Caco-2 (cell line): ENCODE measurements at regions not wholly inside any gene's neighbourhood (a gene's known extent, or its start where the extent isn't known, plus 50 kb on each side); places are given as distances from the start of the nearest gene placed in this dataset.
"Not testable (repeated sequence)": the region's sequence is repeated elsewhere in the genome, so short reads cannot be mapped to it uniquely, and the experiment has no call there.

Experiments
- BruUV-seq: library from RNA; stranded (reverse); fragments of 400-500 nt; replicated peaks from 2 replicates; lab custom pipeline; 2021; lab: Mats Ljungman, UMichigan
- CTCF ChIA-PET: fragments of 300-600 bp; sonication (Branson Sonifier 250); formaldehyde crosslinking; loops from one replicate; lab custom pipeline; 2022; ENCODE audit warnings: antibody characterized with exemption; lab: Charles Lee
- POLR2A ChIA-PET: fragments of 300-600 bp; sonication (Branson Sonifier 250); formaldehyde crosslinking; loops from one replicate; lab custom pipeline; 2022; ENCODE audit warnings: antibody characterized with exemption; lab: Charles Lee
- DNase-seq, 2 experiments: peaks; one replicate each; pipeline versions ENCODE4 v3.0.0 to v3.0.0-alpha.2; 2020 to 2022
- H3K27me3 ChIP-seq: replicated peaks from 2 replicates; pipeline ENCODE4 v1.6.0; 2011; ENCODE audit warnings: low read length; ENCODE audit not compliant: control insufficient read depth, insufficient read depth
- H3K36me3 ChIP-seq: 2 replicates; pipeline ENCODE4 v1.5.1; 2011; ENCODE audit warnings: low read length; ENCODE audit not compliant: control insufficient read depth, insufficient read depth
- H3K4me1 ChIP-seq: fragments of 250-450 bp; sonication (Bioruptor Pico); 2 replicates; pipeline ENCODE4 v1.5.1; 2020; ENCODE audit warnings: mild to moderate bottlenecking
- H3K4me3 ChIP-seq: 2 replicates; pipeline ENCODE4 v1.5.1; 2011; ENCODE audit warnings: low read depth, mild to moderate bottlenecking, control low read depth, low read length
- H3K9me3 ChIP-seq: fragments of 250-450 bp; sonication (Bioruptor Pico); 2 replicates; pipeline ENCODE4 v1.5.1; 2020; ENCODE audit warnings: mild to moderate bottlenecking, moderate library complexity
- H3K27ac Mint-ChIP-seq: one replicate; pipeline ENCODE4 v1.8.0; 2022; ENCODE audit warnings: mixed read lengths; ENCODE audit not compliant: unreplicated experiment
- H3K27me3 Mint-ChIP-seq: one replicate; pipeline ENCODE4 v1.8.0; 2022; ENCODE audit warnings: mixed read lengths; ENCODE audit not compliant: insufficient read depth, unreplicated experiment
- H3K36me3 Mint-ChIP-seq: one replicate; pipeline ENCODE4 v1.8.0; 2022; ENCODE audit warnings: mild to moderate bottlenecking, mixed read lengths; ENCODE audit not compliant: insufficient read depth, unreplicated experiment
- H3K4me1 Mint-ChIP-seq: one replicate; pipeline ENCODE4 v1.8.0; 2022; ENCODE audit warnings: low read depth, mixed read lengths; ENCODE audit not compliant: unreplicated experiment
- H3K4me3 Mint-ChIP-seq: one replicate; pipeline ENCODE4 v1.8.0; 2022; ENCODE audit warnings: mild to moderate bottlenecking, moderate library complexity, mixed read lengths; ENCODE audit not compliant: unreplicated experiment
- H3K9me3 Mint-ChIP-seq: one replicate; pipeline ENCODE4 v1.8.0; 2022; ENCODE audit warnings: mixed read lengths; ENCODE audit not compliant: unreplicated experiment
- intact Hi-C: fragments of 100-400 bp; cut with micrococcal nuclease; formaldehyde crosslinking; loops from one replicate; pipeline ENCODE4 v1.10.0; 2022; ENCODE audit not compliant: unreplicated experiment

DNA sequence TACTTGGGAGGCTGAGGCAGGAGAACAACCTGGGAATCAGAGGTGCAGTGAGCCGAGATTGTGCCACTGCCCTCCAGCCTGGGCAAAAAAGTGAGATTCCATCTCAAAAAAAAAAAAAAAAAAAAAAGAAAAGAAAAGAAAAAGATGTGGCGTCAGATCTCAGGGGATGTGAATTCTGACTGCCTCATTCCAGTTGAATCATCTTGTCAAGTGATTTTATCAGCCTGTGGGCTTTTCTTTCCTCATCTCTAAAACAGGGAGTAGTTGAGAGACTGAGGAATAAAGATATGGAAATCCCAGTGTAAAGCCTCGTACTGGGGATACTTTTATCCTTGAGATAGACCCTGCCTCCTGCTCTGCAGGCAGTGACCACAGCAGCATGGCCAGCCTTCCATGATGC is 65.9 kb downstream of the PPIAL4G start:
- not testable (repeated sequence) for H3K27ac Mint-ChIP-seq, H3K36me3 ChIP-seq, BruUV-seq

DNA sequence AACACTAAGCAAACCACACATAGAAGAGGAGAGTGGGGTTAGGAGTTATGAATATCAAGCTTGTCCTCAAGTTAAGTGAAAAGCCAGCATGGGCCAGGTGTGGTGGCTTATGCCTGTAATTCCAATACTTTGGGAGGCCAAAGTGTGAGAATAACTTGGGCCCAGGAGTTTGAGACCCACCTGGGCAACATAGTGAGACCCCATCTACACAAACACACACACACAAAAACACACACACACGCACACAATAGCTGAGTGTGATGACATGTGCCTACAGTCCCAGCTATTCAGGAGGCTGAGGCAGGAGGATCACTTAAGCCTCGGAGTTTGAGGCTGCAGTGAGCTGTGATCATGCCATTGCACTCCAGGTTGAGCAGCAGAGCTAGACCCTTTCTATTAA is 69.7 kb downstream of the PPIAL4G start:
- DNase-seq, H3K36me3 Mint-ChIP-seq, H3K9me3 ChIP-seq, H3K4me3 ChIP-seq, H3K27ac Mint-ChIP-seq, H3K36me3 ChIP-seq, CTCF ChIA-PET, POLR2A ChIA-PET, H3K4me3 Mint-ChIP-seq, intact Hi-C loops, H3K27me3 ChIP-seq, H3K4me1 Mint-ChIP-seq, H3K4me1 ChIP-seq, H3K27me3 Mint-ChIP-seq, BruUV-seq: not testable (repeated sequence)
- H3K9me3 Mint-ChIP-seq = peaks cover 12% of the 10 kb centered on the region

More for the DNA sequence above, 65.9 kb downstream of the PPIAL4G start:
- DNase-seq, H3K4me3 ChIP-seq, H3K27me3 ChIP-seq, H3K4me1 Mint-ChIP-seq, H3K4me3 Mint-ChIP-seq, intact Hi-C loops, CTCF ChIA-PET, H3K4me1 ChIP-seq, H3K9me3 Mint-ChIP-seq, H3K9me3 ChIP-seq, H3K36me3 Mint-ChIP-seq, H3K27me3 Mint-ChIP-seq, POLR2A ChIA-PET: not testable (repeated sequence)

DNA sequence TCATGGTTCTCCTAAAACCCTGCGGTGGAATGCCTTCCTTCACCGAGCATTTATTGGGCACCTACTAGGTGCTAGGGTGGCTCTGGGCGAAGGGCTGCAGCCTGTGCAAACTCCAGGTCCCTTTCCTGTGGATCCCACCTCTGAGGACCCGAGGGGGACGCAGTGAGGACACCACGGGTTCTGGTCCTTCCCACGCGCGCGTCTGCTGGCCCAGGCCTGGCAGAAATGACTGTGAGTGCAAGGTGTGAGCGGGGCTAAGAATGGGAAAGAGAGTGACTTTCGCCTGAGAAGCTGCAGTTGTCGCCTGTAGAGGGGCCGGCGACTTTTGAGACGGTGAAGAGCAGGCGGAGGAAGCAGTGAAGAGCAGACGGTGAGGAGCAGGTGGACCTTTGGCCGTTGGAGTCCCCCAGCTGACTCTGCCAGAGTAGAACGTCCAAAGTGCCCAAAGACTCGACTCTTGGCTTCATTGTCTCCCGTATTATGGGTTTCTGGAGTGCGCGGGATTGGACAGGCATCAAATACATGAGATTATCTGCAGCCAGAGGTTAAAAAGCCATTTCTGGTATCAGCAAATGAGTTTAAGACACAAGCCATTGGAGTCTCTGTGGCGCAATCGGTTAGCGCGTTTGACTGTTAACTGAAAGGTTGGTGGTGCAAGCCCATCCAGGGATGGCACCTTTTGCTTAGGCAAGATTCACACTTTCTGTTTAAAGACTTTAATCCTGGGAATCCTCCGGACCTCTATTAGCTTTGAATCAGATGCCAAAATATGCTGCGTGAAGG is 78.1 kb downstream of the PPIAL4G start:
- H3K36me3 Mint-ChIP-seq, H3K4me3 ChIP-seq, intact Hi-C loops, BruUV-seq, H3K36me3 ChIP-seq, H3K9me3 Mint-ChIP-seq, CTCF ChIA-PET, POLR2A ChIA-PET, H3K27me3 ChIP-seq, H3K9me3 ChIP-seq, H3K27me3 Mint-ChIP-seq, DNase-seq, H3K4me1 ChIP-seq: not testable (repeated sequence)
- peaks cover 16% of the 10 kb centered on the region for H3K4me1 Mint-ChIP-seq
- H3K27ac Mint-ChIP-seq = peak overlapping the region; percentile 52
- H3K4me3 Mint-ChIP-seq = peak overlapping the region; percentile 10

DNA sequence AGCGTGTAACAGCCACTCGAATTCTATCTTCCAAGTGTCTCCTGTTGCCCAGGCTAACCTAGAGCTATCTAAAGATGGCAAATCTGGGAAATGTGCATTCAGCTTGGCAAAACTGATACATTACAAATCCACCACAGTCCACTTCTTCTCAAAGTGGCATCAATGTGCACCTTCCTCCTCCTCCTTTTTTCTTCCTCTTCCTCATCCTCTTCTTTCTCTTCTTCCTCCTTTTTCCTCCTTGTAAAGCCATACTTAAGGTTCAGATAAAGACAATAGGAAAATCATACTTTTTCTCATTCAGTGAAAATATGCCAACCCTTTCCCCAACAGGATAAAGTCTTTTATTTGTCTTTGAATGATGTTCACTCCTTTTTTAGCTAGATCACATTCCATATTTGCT is 79.2 kb downstream of the PPIAL4G start:
- CTCF ChIA-PET, BruUV-seq: not testable (repeated sequence)
- H3K4me3 Mint-ChIP-seq = peak overlapping the region; percentile 22

DNA sequence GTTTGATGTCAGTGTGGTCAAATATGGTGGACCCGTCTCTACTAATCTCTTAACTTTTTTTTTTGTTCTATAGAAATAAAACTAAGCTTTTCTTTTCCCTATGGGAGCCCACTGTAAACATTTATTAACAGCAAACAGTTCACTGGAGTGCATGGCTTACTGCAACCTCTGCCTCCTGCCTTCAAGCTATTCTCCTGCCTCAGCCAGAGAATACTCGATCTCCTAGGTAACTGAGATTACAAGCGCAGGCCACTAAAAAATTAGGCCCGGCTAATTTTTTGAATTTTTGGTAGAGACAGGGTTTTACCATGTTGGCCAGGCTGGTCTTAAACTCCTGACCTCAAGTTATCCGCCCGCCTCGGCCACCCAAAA is 80.0 kb downstream of the PPIAL4G start:
- H3K9me3 Mint-ChIP-seq, H3K9me3 ChIP-seq, H3K36me3 Mint-ChIP-seq, H3K27me3 ChIP-seq, H3K4me3 ChIP-seq, DNase-seq, H3K27me3 Mint-ChIP-seq, CTCF ChIA-PET, H3K36me3 ChIP-seq, BruUV-seq, H3K4me1 ChIP-seq: not testable (repeated sequence)
- Mint-ChIP-seq H3K27ac (peak overlapping the region; percentile 94), H3K4me1 (peaks cover 16% of the 10 kb centered on the region), H3K4me3 (peak overlapping the region; percentile 75)
- POLR2A ChIA-PET = interaction anchor here (1.4 kb wide), 1 partner anchor 21 kb away, joined by 3 read pairs; no protein-coding TSS in a partner anchor
- intact Hi-C loops = loop anchor here (2.0 kb wide), 1 partner anchor 22 kb away; no protein-coding TSS in a partner anchor

More for the DNA sequence above, 79.2 kb downstream of the PPIAL4G start:
- H3K4me1 Mint-ChIP-seq = peaks cover 16% of the 10 kb centered on the region
- H3K9me3 ChIP-seq, H3K4me3 ChIP-seq, H3K36me3 Mint-ChIP-seq, H3K9me3 Mint-ChIP-seq, H3K4me1 ChIP-seq, H3K36me3 ChIP-seq, H3K27ac Mint-ChIP-seq, POLR2A ChIA-PET, DNase-seq, H3K27me3 Mint-ChIP-seq, H3K27me3 ChIP-seq: not testable (repeated sequence)
- intact Hi-C loops = loop anchor here (2.0 kb wide), 1 partner anchor 21 kb away; no protein-coding TSS in a partner anchor

DNA sequence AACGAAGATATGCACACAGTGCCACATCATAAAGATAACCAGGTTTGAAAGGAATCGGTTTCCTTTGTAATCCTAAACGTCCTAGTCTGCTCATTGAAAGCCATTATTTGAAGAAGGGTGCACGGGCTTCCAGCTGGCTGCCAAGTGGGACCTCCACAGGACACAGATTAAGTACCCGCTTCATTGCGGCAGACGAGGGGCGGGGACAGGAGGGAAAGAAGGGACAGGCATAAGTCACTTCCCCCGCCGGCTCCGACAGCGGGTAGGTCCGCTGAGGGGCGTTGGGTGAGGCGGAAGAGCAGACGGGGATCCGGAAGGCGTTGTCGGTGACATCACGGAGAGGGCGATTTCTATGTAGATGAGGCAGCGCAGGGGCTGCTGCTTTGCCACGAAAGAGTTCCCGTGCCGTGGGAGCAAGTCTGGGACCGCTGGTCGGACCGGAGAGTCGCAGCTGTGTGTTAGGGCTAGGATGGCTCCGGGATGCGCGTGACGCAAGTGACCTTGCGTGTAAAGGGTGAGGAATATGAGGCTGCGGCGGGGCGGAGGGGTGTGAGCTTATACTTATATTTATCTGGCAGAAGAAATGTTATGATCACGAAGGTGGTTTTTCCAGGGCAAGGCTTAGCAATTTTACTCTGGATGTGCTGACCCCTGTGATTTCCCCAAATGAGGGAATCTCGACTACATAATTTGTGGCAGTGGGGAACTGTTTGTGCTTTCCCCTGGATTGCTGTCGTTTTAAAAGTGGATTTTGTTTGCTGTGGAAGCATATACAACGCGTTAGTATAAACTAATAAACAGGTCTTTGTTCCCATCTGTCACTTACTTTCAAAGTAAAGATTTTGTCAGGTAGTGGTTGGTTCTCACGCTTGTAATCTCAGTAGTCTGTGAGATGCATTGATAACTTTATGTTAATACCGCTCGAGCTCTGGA is 80.7 kb downstream of the PPIAL4G start:
- intact Hi-C loops = loop anchor here (2.0 kb wide), 1 partner anchor 22 kb away; no protein-coding TSS in a partner anchor
- TSS peak; percentile 97 for BruUV-seq

More for the DNA sequence above, 80.7 kb downstream of the PPIAL4G start:
- H3K9me3 Mint-ChIP-seq, H3K36me3 ChIP-seq, H3K27me3 Mint-ChIP-seq, H3K36me3 Mint-ChIP-seq, CTCF ChIA-PET, H3K4me1 ChIP-seq, H3K27me3 ChIP-seq, H3K9me3 ChIP-seq: not testable (repeated sequence)
- Mint-ChIP-seq H3K4me3 (peak overlapping the region; percentile 75), H3K27ac (peak overlapping the region; percentile 94), H3K4me1 (peaks cover 16% of the 10 kb centered on the region)
- DNase-seq = peak; percentile 86 to 92
- POLR2A ChIA-PET = interaction anchor here (0.7 to 1.4 kb wide), 2 partner anchors 14 to 21 kb away, joined by 3 to 6 read pairs; no protein-coding TSS in a partner anchor
- peak overlapping the region; percentile 59 for H3K4me3 ChIP-seq
